ENCODE measurements at regions not wholly inside any gene's neighbourhood (a gene's known extent, or its start where the extent isn't known, plus 50 kb on each side); places are given as distances from the start of the nearest gene placed in this dataset.

- no peaks in the 10 kb centered on the region for H3K36me3 ChIP-seq
- no peak overlapping the region for H3K27ac ChIP-seq
- no peaks in the 10 kb centered on the region for H3K9me3 ChIP-seq (ENCODE audit: severe bottlenecking)
- no peak for TF ChIP-seq CTCF (IDR thresholded peaks at IDR 0.05; ENCODE audit: low read depth, low read length)
- H3K4me3 ChIP-seq (ENCODE audit: low read depth, low read length), result no peak overlapping the region
- DNase-seq, result no peak
- H3K27me3 ChIP-seq (ENCODE audit: insufficient read depth, low read depth, severe bottlenecking), result no peaks in the 10 kb centered on the region
These were observed 142.2 kb downstream of the HERPUD2 start for GRCh38 chr7:35552691-35553090.

- DNase-seq, result no peak
- no peak for TF ChIP-seq CTCF (IDR thresholded peaks at IDR 0.05; ENCODE audit: low read depth, low read length)
- Histone ChIP-seq H3K27ac (no peak overlapping the region), H3K27me3 (ENCODE audit: insufficient read depth, low read depth, severe bottlenecking) (no peaks in the 10 kb centered on the region), H3K4me3 (ENCODE audit: low read depth, low read length) (no peak overlapping the region), H3K9me3 (ENCODE audit: severe bottlenecking) (no peaks in the 10 kb centered on the region), H3K36me3 (no peaks in the 10 kb centered on the region)
These were observed 143.4 kb downstream of the HERPUD2 start for GRCh38 chr7:35551321-35552081.

- Histone ChIP-seq H3K27ac (no peak overlapping the region), H3K9me3 (ENCODE audit: severe bottlenecking) (no peaks in the 10 kb centered on the region), H3K4me3 (ENCODE audit: low read depth, low read length) (no peak overlapping the region), H3K36me3 (no peaks in the 10 kb centered on the region), H3K27me3 (ENCODE audit: insufficient read depth, low read depth, severe bottlenecking) (no peaks in the 10 kb centered on the region)
- DNase-seq, result no peak
- no peak for TF ChIP-seq CTCF (IDR thresholded peaks at IDR 0.05; ENCODE audit: low read depth, low read length)
These were observed 144.1 kb downstream of the HERPUD2 start for GRCh38 chr7:35550831-35551230.

- no peaks in the 10 kb centered on the region for H3K9me3 ChIP-seq (ENCODE audit: severe bottlenecking)
These were observed 145.2 kb downstream of the HERPUD2 start for GRCh38 chr7:35549781-35550180.

GRCh38 chr7:35548291-35548690, 146.6 kb downstream of the HERPUD2 start:
- no peak for DNase-seq
- no peaks in the 10 kb centered on the region for H3K27me3 ChIP-seq (ENCODE audit: insufficient read depth, low read depth, severe bottlenecking)

More at GRCh38 chr7:35549781-35550180, 145.2 kb downstream of the HERPUD2 start:
- H3K27me3 ChIP-seq (ENCODE audit: insufficient read depth, low read depth, severe bottlenecking), result no peaks in the 10 kb centered on the region
- no peak overlapping the region for H3K4me3 ChIP-seq (ENCODE audit: low read depth, low read length)
- H3K27ac ChIP-seq, result no peak overlapping the region
- no peak for DNase-seq
- TF ChIP-seq CTCF (IDR thresholded peaks at IDR 0.05; ENCODE audit: low read depth, low read length), result no peak
- no peaks in the 10 kb centered on the region for H3K36me3 ChIP-seq

More at GRCh38 chr7:35548291-35548690, 146.6 kb downstream of the HERPUD2 start:
- Histone ChIP-seq H3K27ac (no peak overlapping the region), H3K36me3 (no peaks in the 10 kb centered on the region), H3K9me3 (ENCODE audit: severe bottlenecking) (no peaks in the 10 kb centered on the region), H3K4me3 (ENCODE audit: low read depth, low read length) (no peak overlapping the region)
- TF ChIP-seq CTCF (IDR thresholded peaks at IDR 0.05; ENCODE audit: low read depth, low read length), result no peak

Data from WERI-Rb-1 (cell line).